ENCODE measurements at regions not wholly inside any gene's neighbourhood (a gene's known extent, or its start where the extent isn't known, plus 50 kb on each side); places are given as distances from the start of the nearest gene placed in this dataset.

GRCh38 chr2:11053546-11053945, 101.7 kb upstream of the SLC66A3 start:
- intact Hi-C loops (cut with DNase I): no loop called here
- Histone ChIP-seq H3K27me3 (peaks cover 0 to 17% (median 0%) of the 10 kb centered on the region in 7 donors), H3K27ac (no peak overlapping the region), H3K36me3 (no peaks in the 10 kb centered on the region), H3K4me1 (no peaks in the 10 kb centered on the region), H3K4me3 (no peak overlapping the region), H3K9me3 (no peaks in the 10 kb centered on the region)
- no peak for DNase-seq
- no peak for ATAC-seq
- no peak for TF ChIP-seq CTCF (IDR thresholded peaks at IDR 0.05)
- WGBS, 2 donors: 87 to 88% methylated on average over 12 of the region's 12 CpGs

GRCh38 chr2:11054783-11055678, 100.2 kb upstream of the SLC66A3 start:
- intact Hi-C loops (cut with DNase I): no loop called here
- Histone ChIP-seq H3K9me3 (peaks cover 0 to 6% (median under 1%) of the 10 kb centered on the region in 11 donors), H3K4me1 (no peaks in the 10 kb centered on the region), H3K27me3 (peaks cover 0 to 13% (median 0%) of the 10 kb centered on the region in 7 donors), H3K27ac (no peak overlapping the region), H3K4me3 (no peak overlapping the region), H3K36me3 (no peaks in the 10 kb centered on the region)
- 91 to 93% methylated on average over 14 of the region's 14 CpGs for WGBS, 2 donors
- DNase-seq: no peak
- no peak for TF ChIP-seq CTCF (IDR thresholded peaks at IDR 0.05)
- ATAC-seq: no peak

- ATAC-seq: no peak
Measured at GRCh38 chr2:11055679-11056215, 99.5 kb upstream of the SLC66A3 start.

GRCh38 chr2:11056614-11057013, 98.7 kb upstream of the SLC66A3 start:
- no peaks in the 10 kb centered on the region for H3K4me1 ChIP-seq
- no peak for DNase-seq
- H3K9me3 ChIP-seq: peaks cover 0 to 21% (median 15%) of the 10 kb centered on the region in 11 donors
- intact Hi-C loops (cut with DNase I): no loop called here
- WGBS, 2 donors: 65 to 71% methylated on average over 6 of the region's 6 CpGs
- H3K27ac ChIP-seq: no peak overlapping the region
- H3K27me3 ChIP-seq: peaks cover 0 to 11% (median 0%) of the 10 kb centered on the region in 7 donors
- H3K4me3 ChIP-seq: no peak overlapping the region
- no peak for ATAC-seq
- no peaks in the 10 kb centered on the region for H3K36me3 ChIP-seq
- no peak for TF ChIP-seq CTCF (IDR thresholded peaks at IDR 0.05)

More at GRCh38 chr2:11055679-11056215, 99.5 kb upstream of the SLC66A3 start:
- no peak for TF ChIP-seq CTCF (IDR thresholded peaks at IDR 0.05)
- no peak for DNase-seq
- H3K27ac ChIP-seq: no peak overlapping the region
- WGBS, 2 donors: 91 to 93% methylated on average over 9 of the region's 9 CpGs
- no peak overlapping the region for H3K4me3 ChIP-seq
- peaks cover 0 to 13% (median 0%) of the 10 kb centered on the region in 7 donors for H3K27me3 ChIP-seq
- no peaks in the 10 kb centered on the region for H3K36me3 ChIP-seq
- intact Hi-C loops (cut with DNase I): no loop called here
- H3K9me3 ChIP-seq: peaks cover 0 to 13% (median 8%) of the 10 kb centered on the region in 11 donors
- no peaks in the 10 kb centered on the region for H3K4me1 ChIP-seq

All from heart right ventricle (tissue), 16 donors.